Small intestine (tissue), 7 donors: ENCODE measurements at regions not wholly inside any gene's neighbourhood (a gene's known extent, or its start where the extent isn't known, plus 50 kb on each side); places are given as distances from the start of the nearest gene placed in this dataset.

Source experiments
- DNase-seq, 2 donors: peaks; one replicate each; pipeline versions ENCODE4 v3.0.0 to v3.0.0-alpha.2; 2013
- FAIRE-seq: peaks from 2 replicates; lab custom pipeline; 2012; peaks lifted over from hg19 to GRCh38; lab: Jason Lieb, UNC
- H3K27ac ChIP-seq, 3 donors: one replicate each; pipeline ENCODE4 v1.5.1; 2013; ENCODE audit warnings: low read length in 2 of 3, mild to moderate bottlenecking in 2 of 3, control low read depth in 1 of 3, inconsistent platforms in 1 of 3, low read depth in 1 of 3, moderate library complexity in 1 of 3
- H3K27me3 ChIP-seq, 3 donors: one replicate each; pipeline ENCODE4 v1.6.1; 2013; ENCODE audit warnings: low read length in 3 of 3, inconsistent platforms in 1 of 3; ENCODE audit not compliant: control insufficient read depth in 3 of 3, insufficient read depth in 3 of 3
- H3K36me3 ChIP-seq, 3 donors: one replicate each; pipeline ENCODE4 v1.6.1; 2013; ENCODE audit warnings: low read length in 3 of 3, inconsistent platforms in 1 of 3, low read depth in 1 of 3, mild to moderate bottlenecking in 1 of 3, moderate library complexity in 1 of 3; ENCODE audit not compliant: control insufficient read depth in 3 of 3, insufficient read depth in 2 of 3
- H3K4me1 ChIP-seq, 3 donors: one replicate each; pipeline ENCODE4 v1.6.1; 2013; ENCODE audit warnings: low read length in 2 of 3, inconsistent platforms in 1 of 3, low read depth in 1 of 3, mild to moderate bottlenecking in 1 of 3, moderate library complexity in 1 of 3; ENCODE audit not compliant: control insufficient read depth in 3 of 3, insufficient read depth in 2 of 3
- H3K4me3 ChIP-seq, 3 donors: one replicate each; pipeline ENCODE4 v1.5.1; 2013; ENCODE audit warnings: low read length in 3 of 3, control low read depth in 1 of 3, inconsistent platforms in 1 of 3, low read depth in 1 of 3, mild to moderate bottlenecking in 1 of 3, moderate library complexity in 1 of 3
- H3K9me3 ChIP-seq, 2 donors: one replicate each; pipeline ENCODE4 v1.6.1; 2013; ENCODE audit warnings: low read depth in 1 of 2, low read length in 1 of 2; ENCODE audit not compliant: control insufficient read depth in 2 of 2, insufficient read depth in 1 of 2
- WGBS, 3 donors: extraction: QIAGEN DNeasy Blood & Tissue Kit; methylation state at CpG; one replicate each; pipeline ENCODE4 v1.1.7; 2013; 5-methylcytosine and 5-hydroxymethylcytosine counted together
- donor health status: healthy with polysubstance abuse.
- donor health status: control.
- donor health status: control.
- donor health status: Bipolar disorder and iron deficiency.
- donor health status: healthy.

DNA sequence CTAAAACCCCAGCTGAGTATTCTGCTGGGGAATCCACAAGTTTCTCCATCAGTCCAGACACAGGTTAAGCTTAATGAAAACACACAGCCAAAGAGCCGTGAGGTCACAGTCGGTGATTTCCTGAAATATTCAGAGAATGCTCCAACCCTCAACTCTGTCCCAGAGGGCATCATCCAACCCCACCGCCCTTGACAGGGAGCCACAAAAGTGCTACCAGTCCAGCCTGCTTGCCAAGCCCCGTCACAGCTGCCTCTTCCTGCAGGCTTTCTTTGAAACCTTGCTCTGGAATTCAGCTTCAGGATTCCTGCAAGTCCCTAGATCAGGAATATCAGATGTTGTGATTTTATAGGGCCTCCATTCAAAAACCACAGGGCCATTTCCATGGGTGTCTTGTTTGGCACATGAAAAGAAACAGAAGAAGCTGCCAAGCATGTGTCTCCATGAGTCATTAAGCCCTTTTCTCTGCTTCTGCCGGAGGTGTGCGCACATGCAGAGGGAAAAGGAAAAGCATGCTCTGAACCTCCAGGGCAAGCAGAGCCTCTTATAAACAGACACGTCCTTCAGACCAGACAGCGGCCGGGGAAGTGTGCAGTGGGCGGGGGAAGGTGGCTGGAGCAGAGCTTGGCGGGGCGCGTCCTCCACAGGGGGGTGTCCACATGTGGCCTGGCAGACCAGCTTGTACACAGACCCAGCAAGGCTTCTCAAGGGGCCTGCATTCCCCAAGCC, 164.7 kb downstream of the KATNAL1 start:
- no peak overlapping the region for H3K4me3 ChIP-seq
- peaks cover 0 to 6% of the 10 kb centered on the region in 2 donors for H3K9me3 ChIP-seq
- peaks cover 0 to 5% (median 3%) of the 10 kb centered on the region in 3 donors for H3K4me1 ChIP-seq
- FAIRE-seq (no peak), DNase-seq (peak; percentile 20 to 21)
- no peaks in the 10 kb centered on the region for H3K36me3 ChIP-seq
- peak overlapping the region in 2 of 3 donors; percentile 17 to 27 for H3K27ac ChIP-seq
- peaks cover 0 to 4% (median 0%) of the 10 kb centered on the region in 3 donors for H3K27me3 ChIP-seq
- WGBS, 3 donors, result 34 to 42% (median 39%) methylated on average over 13 of the region's 13 CpGs

- FAIRE-seq, result no peak
- H3K9me3 ChIP-seq, result peaks cover 0 to 6% of the 10 kb centered on the region in 2 donors
- no peak overlapping the region for H3K27ac ChIP-seq
- H3K27me3 ChIP-seq, result peaks cover 0 to 4% (median 0%) of the 10 kb centered on the region in 3 donors
- WGBS, 3 donors, result 61 to 74% (median 65%) methylated on average over 6 of the region's 6 CpGs
- H3K4me1 ChIP-seq, result peaks cover 0 to 5% (median 3%) of the 10 kb centered on the region in 3 donors
- no peak overlapping the region for H3K4me3 ChIP-seq
- DNase-seq, result no peak
- H3K36me3 ChIP-seq, result no peaks in the 10 kb centered on the region
Measured at GRCh38 chr13:30141775-30142485, 165.4 kb downstream of the KATNAL1 start.

DNA sequence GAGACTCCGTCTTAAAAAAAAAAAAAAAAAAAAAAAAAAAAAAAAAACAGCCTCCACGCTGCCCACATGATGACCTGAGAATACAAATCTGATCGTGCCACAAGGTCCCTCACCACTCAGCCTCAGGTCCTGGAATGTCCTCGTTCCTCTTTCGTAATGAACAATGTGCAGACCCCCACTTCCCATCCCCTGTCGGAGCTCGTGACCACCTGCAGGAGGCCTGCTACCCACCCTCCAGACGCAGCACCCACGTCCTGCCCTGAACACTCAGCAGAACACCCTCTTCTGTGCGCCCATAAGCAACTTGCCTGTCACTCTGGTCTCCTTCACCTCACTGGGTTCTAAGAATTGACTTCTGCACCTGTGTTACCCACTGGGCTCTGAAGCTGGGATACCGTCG, 166.4 kb downstream of the KATNAL1 start:
- peaks cover 0 to 5% (median 3%) of the 10 kb centered on the region in 3 donors for H3K4me1 ChIP-seq
- peaks cover 0 to 6% of the 10 kb centered on the region in 2 donors for H3K9me3 ChIP-seq
- H3K27ac ChIP-seq, result no peak overlapping the region
- DNase-seq (no peak), FAIRE-seq (no peak)
- H3K27me3 ChIP-seq, result peaks cover 0 to 4% (median 0%) of the 10 kb centered on the region in 3 donors
- 74 to 82% (median 75%) methylated on average over 10 to 11 of the region's 12 CpGs for WGBS, 3 donors
- no peak overlapping the region for H3K4me3 ChIP-seq
- H3K36me3 ChIP-seq, result no peaks in the 10 kb centered on the region

GRCh38 chr13:30138511-30138910, 168.8 kb downstream of the KATNAL1 start:
- Histone ChIP-seq H3K4me1 (peaks cover 0 to 13% (median 3%) of the 10 kb centered on the region in 3 donors), H3K27ac (no peak overlapping the region), H3K36me3 (no peaks in the 10 kb centered on the region), H3K27me3 (peaks cover 0 to 4% (median 0%) of the 10 kb centered on the region in 3 donors), H3K4me3 (no peak overlapping the region), H3K9me3 (no peaks in the 10 kb centered on the region)
- FAIRE-seq (no peak), DNase-seq (no peak)
- 55 to 67% (median 64%) methylated on average over 8 of the region's 8 CpGs for WGBS, 3 donors

GRCh38 chr13:30135868-30136267, 171.5 kb downstream of the KATNAL1 start:
- DNase-seq (no peak), FAIRE-seq (no peak)
- Histone ChIP-seq H3K27me3 (peaks cover 0 to 4% (median 0%) of the 10 kb centered on the region in 3 donors), H3K27ac (no peak overlapping the region), H3K4me3 (no peak overlapping the region), H3K4me1 (peaks cover 0 to 16% (median 2%) of the 10 kb centered on the region in 3 donors), H3K9me3 (no peaks in the 10 kb centered on the region), H3K36me3 (no peaks in the 10 kb centered on the region)
- 92 to 97% (median 93%) methylated on average over 5 of the region's 5 CpGs for WGBS, 3 donors

- 88 to 95% (median 94%) methylated on average over 7 of the region's 7 CpGs for WGBS, 3 donors
- Histone ChIP-seq H3K4me3 (no peak overlapping the region), H3K27me3 (peaks cover 0 to 4% (median 0%) of the 10 kb centered on the region in 3 donors), H3K9me3 (no peaks in the 10 kb centered on the region), H3K4me1 (peaks cover 0 to 16% (median 2%) of the 10 kb centered on the region in 3 donors), H3K27ac (no peak overlapping the region), H3K36me3 (no peaks in the 10 kb centered on the region)
- no peak for FAIRE-seq
- DNase-seq, result no peak
Measured at GRCh38 chr13:30135351-30135750, 172.0 kb downstream of the KATNAL1 start.

- no peaks in the 10 kb centered on the region for H3K9me3 ChIP-seq
- 74 to 89% (median 77%) methylated on average over 2 of the region's 2 CpGs for WGBS, 3 donors
- peaks cover 0 to 16% (median 2%) of the 10 kb centered on the region in 3 donors for H3K4me1 ChIP-seq
- no peak overlapping the region for H3K4me3 ChIP-seq
- FAIRE-seq, result no peak
- no peak overlapping the region for H3K27ac ChIP-seq
- H3K36me3 ChIP-seq, result no peaks in the 10 kb centered on the region
- H3K27me3 ChIP-seq, result no peaks in the 10 kb centered on the region
- DNase-seq, result no peak
Measured at GRCh38 chr13:30134578-30134977, 172.8 kb downstream of the KATNAL1 start.

GRCh38 chr13:30133996-30134395, 173.4 kb downstream of the KATNAL1 start:
- peak overlapping the region in 1 of 3 donors; percentile 75 for H3K27ac ChIP-seq
- no peaks in the 10 kb centered on the region for H3K36me3 ChIP-seq
- FAIRE-seq (no peak), DNase-seq (peak in 1 of 2 donors; percentile 55)
- H3K4me3 ChIP-seq, result no peak overlapping the region
- H3K4me1 ChIP-seq, result peaks cover 0 to 16% (median 2%) of the 10 kb centered on the region in 3 donors
- 41 to 62% (median 61%) methylated on average over 7 of the region's 7 CpGs for WGBS, 3 donors
- no peaks in the 10 kb centered on the region for H3K9me3 ChIP-seq
- H3K27me3 ChIP-seq, result no peaks in the 10 kb centered on the region
